ENCODE measurements at regions not wholly inside any gene's neighbourhood (a gene's known extent, or its start where the extent isn't known, plus 50 kb on each side); places are given as distances from the start of the nearest gene placed in this dataset.

- TF ChIP-seq POLR2AphosphoS5 (IDR thresholded peaks at IDR 0.05; ENCODE audit: low read length), result no peak
- no peak for TF ChIP-seq SIN3A (IDR thresholded peaks at IDR 0.05; ENCODE audit: low read depth, low read length)
- TF ChIP-seq HDAC2 (IDR thresholded peaks at IDR 0.05), result no peak
- no peak for TF ChIP-seq CEBPZ (IDR thresholded peaks at IDR 0.05; ENCODE audit: low read depth, low read length)
- TF ChIP-seq CTCF (IDR thresholded peaks at IDR 0.05 in 2 of 3, conservative IDR thresholded peaks at IDR 0.05 in 1 of 3; ENCODE audit: control insufficient read depth in 2 of 3, extremely low read depth in 1 of 3, insufficient read depth in 1 of 3, low read depth in 3 of 3, low read length in 3 of 3), result no peak
- TF ChIP-seq SRF (IDR thresholded peaks at IDR 0.05; ENCODE audit: low read depth in 2 of 2, low read length in 2 of 2), result no peak
- TF ChIP-seq E2F4 (IDR thresholded peaks at IDR 0.05; ENCODE audit: low read depth, low read length), result no peak
- TF ChIP-seq CEBPB (IDR thresholded peaks at IDR 0.05; ENCODE audit: borderline replicate concordance in 1 of 2, low read depth in 2 of 2, low read length in 2 of 2), result no peak
- no peak for TF ChIP-seq SMC3 (IDR thresholded peaks at IDR 0.05; ENCODE audit: borderline replicate concordance, low read length)
- TF ChIP-seq RB1 (IDR thresholded peaks at IDR 0.05; ENCODE audit: borderline replicate concordance), result no peak
- TF ChIP-seq TCF7 (IDR thresholded peaks at IDR 0.05; ENCODE audit: borderline replicate concordance), result no peak
- no peak for TF ChIP-seq MEF2B (IDR thresholded peaks at IDR 0.05; ENCODE audit: partially characterized antibody, poor library complexity, severe bottlenecking)
- no peak for TF ChIP-seq CHD1 (IDR thresholded peaks at IDR 0.05; ENCODE audit: low read depth, low read length)
- TF ChIP-seq POLR2A (IDR thresholded peaks at IDR 0.05; ENCODE audit: low read depth, low read length), result no peak
These were observed 50.4 kb upstream of the DAB1 start for GRCh38 chr1:57474137-57474750.

Measured in GM12878 (cell line).